ACHN (cell line): ENCODE measurements at regions not wholly inside any gene's neighbourhood (a gene's known extent, or its start where the extent isn't known, plus 50 kb on each side); places are given as distances from the start of the nearest gene placed in this dataset.
A peak's percentile ranks its signal among the peaks of the same experiment; 100 is the strongest.

ENCODE experiments used
- DNase-seq: peaks from one replicate; pipeline ENCODE4 v3.0.0-alpha.2; 2015
- in situ Hi-C: cut with HindIII; loops from 2 replicates; pipeline ENCODE4 v1.10.0; 2017; ENCODE audit warnings: low sequenced_read_pairs, low pct_ligation_motif_present, low pct_unique_long_range_greater_than_20kb

GRCh38 chr1:14297356-14297755, 301.1 kb upstream of the KAZN start:
- no peak for DNase-seq
- in situ Hi-C loops, result no loop called here

DNA sequence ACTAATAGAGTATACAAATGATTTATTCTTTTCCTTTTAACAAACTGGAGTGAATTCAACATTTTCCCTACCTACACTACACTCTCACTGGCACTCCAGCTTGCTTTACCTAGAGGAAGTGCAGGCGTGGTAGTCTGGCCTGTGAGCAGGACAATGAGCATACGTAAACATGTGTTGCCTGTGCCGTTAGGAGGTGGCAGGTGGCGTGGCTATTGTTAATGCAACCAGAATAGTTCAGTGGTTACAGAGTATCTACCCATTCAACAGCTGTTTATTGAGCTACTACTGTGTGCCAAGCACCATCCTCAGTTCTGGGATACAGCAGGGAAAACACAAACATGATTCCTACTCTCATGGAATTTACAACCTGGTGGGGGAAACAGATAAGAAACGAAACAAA, 299.7 kb upstream of the KAZN start:
- in situ Hi-C loops, result no loop called here
- DNase-seq, result no peak

GRCh38 chr1:14300991-14301703, 297.3 kb upstream of the KAZN start:
- in situ Hi-C loops, result no loop called here
- no peak for DNase-seq

DNA sequence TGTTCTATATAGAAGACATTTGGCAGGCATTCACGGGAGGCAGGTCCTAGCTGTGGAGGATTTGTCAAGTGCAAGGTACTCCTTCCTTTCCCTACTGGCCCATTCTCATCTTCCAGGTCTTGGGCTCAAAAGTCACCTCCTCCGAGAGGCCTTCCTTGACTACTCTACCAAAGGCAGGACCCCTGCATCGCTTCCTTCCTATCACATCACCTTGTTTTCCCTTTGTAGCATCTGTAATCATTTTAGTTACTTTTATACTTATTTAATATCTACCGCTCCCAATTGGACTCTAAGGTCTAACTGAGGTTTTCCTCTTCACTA, 296.8 kb upstream of the KAZN start:
- no peak for DNase-seq
- in situ Hi-C loops, result no loop called here

- DNase-seq, result no peak
- in situ Hi-C loops, result no loop called here
These were observed 296.5 kb upstream of the KAZN start for GRCh38 chr1:14302025-14302424.

GRCh38 chr1:14303011-14303410, 295.5 kb upstream of the KAZN start:
- peak; percentile 16 for DNase-seq
- in situ Hi-C loops, result no loop called here

GRCh38 chr1:14304381-14304865, 294.1 kb upstream of the KAZN start:
- DNase-seq, result peak; percentile 87
- in situ Hi-C loops, result no loop called here

- no peak for DNase-seq
These were observed 290.0 kb upstream of the KAZN start for GRCh38 chr1:14308460-14308859.

GRCh38 chr1:14309984-14310383, 288.5 kb upstream of the KAZN start:
- no peak for DNase-seq
- in situ Hi-C loops, result no loop called here

More at GRCh38 chr1:14308460-14308859, 290.0 kb upstream of the KAZN start:
- in situ Hi-C loops, result no loop called here

DNA sequence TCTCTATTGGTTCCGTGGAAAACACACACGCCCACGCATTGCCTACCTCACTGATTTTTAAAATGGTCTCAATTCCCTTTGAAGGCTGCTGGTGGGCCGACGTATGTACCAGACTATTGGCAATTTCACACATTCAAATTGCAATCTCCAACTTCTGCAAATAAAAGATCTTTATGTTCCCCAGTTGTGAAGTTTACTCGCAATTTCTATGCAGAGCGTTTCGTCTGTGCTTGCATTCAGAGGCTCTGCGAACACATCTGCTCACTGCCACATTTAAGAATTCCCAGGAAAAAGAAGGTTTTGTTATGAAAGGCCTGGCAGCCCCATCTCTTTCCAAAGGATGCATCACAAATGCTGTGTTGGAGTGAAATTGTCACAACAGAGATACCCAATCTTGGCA, 288.0 kb upstream of the KAZN start:
- in situ Hi-C loops, result no loop called here
- no peak for DNase-seq

DNA sequence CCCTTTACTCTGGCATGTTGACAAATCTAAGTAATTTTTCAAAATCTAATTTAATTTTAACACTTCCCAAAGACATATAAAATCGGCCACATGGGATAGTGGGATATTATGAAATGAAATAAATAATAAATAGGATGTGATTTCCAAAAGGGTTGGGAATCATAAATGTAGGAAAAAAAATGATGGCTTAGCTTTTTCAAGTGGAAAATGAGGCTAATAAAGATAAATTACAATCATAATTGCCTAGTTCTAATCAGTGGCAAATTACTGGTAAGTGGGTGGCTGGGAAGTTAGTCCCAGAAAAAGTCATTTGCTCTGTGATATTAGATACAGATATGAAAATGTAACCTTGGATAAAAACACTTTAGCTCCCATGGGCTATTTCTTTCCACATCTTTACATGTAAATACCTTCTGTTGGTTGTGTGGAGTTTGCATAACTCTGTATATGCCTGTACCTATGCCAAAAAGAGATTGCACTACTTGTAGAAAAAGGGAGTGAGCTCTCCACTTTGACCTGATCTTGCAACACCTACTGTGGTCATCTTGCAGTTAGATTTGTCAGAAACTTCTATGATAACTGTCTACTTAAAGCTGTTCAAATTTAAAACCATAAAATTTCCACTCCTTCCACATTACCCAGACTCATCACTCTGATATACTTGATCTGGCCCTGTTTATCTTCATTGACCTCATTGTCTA, 284.6 kb upstream of the KAZN start:
- in situ Hi-C loops, result no loop called here
- no peak for DNase-seq

- in situ Hi-C loops, result no loop called here
- no peak for DNase-seq
These were observed 279.7 kb upstream of the KAZN start for GRCh38 chr1:14318830-14319229.

GRCh38 chr1:14320518-14320917, 278.0 kb upstream of the KAZN start:
- DNase-seq, result no peak
- in situ Hi-C loops, result no loop called here

- in situ Hi-C loops, result no loop called here
These were observed 277.5 kb upstream of the KAZN start for GRCh38 chr1:14320986-14321385.

DNA sequence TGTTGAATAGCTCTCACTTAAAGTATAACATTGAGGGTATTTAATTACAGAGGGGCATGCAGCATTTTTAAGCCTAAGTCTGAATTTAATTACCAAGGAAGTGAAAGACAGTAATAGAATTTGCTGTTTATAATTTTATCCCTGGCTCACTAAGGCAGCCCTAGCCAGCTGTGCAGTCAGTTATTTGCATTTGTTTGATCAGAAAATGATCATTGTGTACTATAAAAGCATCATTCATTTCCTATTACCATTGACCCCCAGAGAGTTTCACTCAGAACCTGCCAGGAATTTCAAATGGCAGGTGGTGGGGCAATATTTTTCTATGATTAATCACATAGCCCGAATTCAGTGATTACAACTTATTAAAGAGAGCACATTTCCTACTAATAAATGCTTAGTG, 277.1 kb upstream of the KAZN start:
- DNase-seq, result no peak
- in situ Hi-C loops, result no loop called here

More at GRCh38 chr1:14320986-14321385, 277.5 kb upstream of the KAZN start:
- no peak for DNase-seq

DNA sequence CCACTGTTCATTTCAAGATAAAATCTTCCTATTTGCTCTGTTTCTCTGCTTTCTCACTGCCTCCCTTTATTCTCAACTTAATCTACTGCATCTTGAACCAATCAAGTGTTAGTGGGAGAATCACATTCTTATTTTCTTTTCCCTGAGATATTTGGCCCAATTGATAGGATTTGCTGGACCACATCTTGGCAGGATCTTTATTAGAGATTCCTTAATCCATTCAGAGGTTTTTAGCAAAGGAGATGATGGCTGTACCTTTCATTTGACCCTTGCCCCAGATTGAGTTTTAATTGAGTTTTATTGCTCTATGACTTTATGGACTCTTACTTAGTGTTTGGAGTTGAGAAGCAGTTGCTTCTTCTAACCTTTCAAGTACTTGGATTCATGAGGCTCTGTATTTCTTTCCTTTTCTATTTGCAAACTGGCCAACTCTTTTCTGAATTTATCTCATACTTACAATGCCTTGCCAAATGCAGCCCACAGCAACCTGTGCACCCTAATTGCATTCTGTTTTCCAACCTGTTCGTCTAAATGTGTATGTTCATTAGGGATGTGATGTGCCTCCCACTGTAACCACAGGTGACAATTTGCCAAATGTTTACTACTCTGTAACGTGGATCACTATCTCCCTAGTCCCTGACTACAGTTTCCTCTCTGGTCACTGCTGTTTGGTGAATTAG, 274.8 kb upstream of the KAZN start:
- no peak for DNase-seq
- in situ Hi-C loops, result no loop called here

- in situ Hi-C loops, result no loop called here
- DNase-seq, result no peak
These were observed 274.2 kb upstream of the KAZN start for GRCh38 chr1:14324248-14324630.

GRCh38 chr1:14326857-14327256, 271.6 kb upstream of the KAZN start:
- in situ Hi-C loops, result no loop called here
- DNase-seq, result no peak

GRCh38 chr1:14328685-14329084, 269.8 kb upstream of the KAZN start:
- DNase-seq, result no peak
- in situ Hi-C loops, result no loop called here

GRCh38 chr1:14332158-14332557, 266.3 kb upstream of the KAZN start:
- in situ Hi-C loops, result no loop called here
- DNase-seq, result no peak
